Liver (tissue), 8 donors: ENCODE measurements at regions not wholly inside any gene's neighbourhood (a gene's known extent, or its start where the extent isn't known, plus 50 kb on each side); places are given as distances from the start of the nearest gene placed in this dataset.

Experiments
- DNase-seq: peaks from one replicate; pipeline ENCODE4 v3.0.0-alpha.2; 2017; ENCODE audit warnings: low spot score
- H3K27ac ChIP-seq, 2 donors: one replicate each; pipeline ENCODE4 v1.7.0; 2013; ENCODE audit warnings: inconsistent platforms in 2 of 2, low read length in 2 of 2, control low read depth in 1 of 2, low read depth in 1 of 2, mild to moderate bottlenecking in 1 of 2
- H3K27me3 ChIP-seq, 4 donors: one replicate each; pipeline versions ENCODE4 v1.6.1 to v1.7.0; 2013; ENCODE audit warnings: low read length in 3 of 4, inconsistent platforms in 1 of 4, mild to moderate bottlenecking in 1 of 4, moderate library complexity in 1 of 4; ENCODE audit not compliant: control insufficient read depth in 4 of 4, insufficient read depth in 4 of 4
- H3K36me3 ChIP-seq, 4 donors: one replicate each; pipeline versions ENCODE4 v1.6.1 to v1.7.0; 2013; ENCODE audit warnings: low read length in 3 of 4, mild to moderate bottlenecking in 3 of 4, low read depth in 1 of 4, moderate library complexity in 1 of 4; ENCODE audit not compliant: control insufficient read depth in 4 of 4, insufficient read depth in 3 of 4
- H3K4me1 ChIP-seq, 4 donors: one replicate each; pipeline versions ENCODE4 v1.6.1 to v1.7.0; 2013; ENCODE audit warnings: low read length in 3 of 4, mild to moderate bottlenecking in 3 of 4, moderate library complexity in 1 of 4; ENCODE audit not compliant: control insufficient read depth in 4 of 4, insufficient read depth in 4 of 4
- H3K4me3 ChIP-seq, 3 donors: one replicate each; pipeline versions ENCODE4 v1.6.1 to v1.7.0; 2013; ENCODE audit warnings: low read length in 3 of 3, control low read depth in 1 of 3, low read depth in 1 of 3, mild to moderate bottlenecking in 1 of 3
- H3K9ac ChIP-seq, 2 donors: one replicate each; pipeline ENCODE4 v1.7.0; 2013; ENCODE audit warnings: low read length in 2 of 2, mild to moderate bottlenecking in 2 of 2, moderate library complexity in 2 of 2, control low read depth in 1 of 2, low read depth in 1 of 2
- H3K9me3 ChIP-seq, 4 donors: one replicate each; pipeline versions ENCODE4 v1.6.1 to v1.7.0; 2013; ENCODE audit warnings: low read length in 3 of 4; ENCODE audit not compliant: control insufficient read depth in 4 of 4
- EGR1 ChIP-seq, 2 donors: IDR thresholded peaks; 2 replicates each; pipeline ENCODE4 v1.6.1; 2016 to 2018; ENCODE audit warnings: antibody characterized with exemption in 2 of 2, low read depth in 2 of 2
- FOXA1 ChIP-seq: IDR thresholded peaks from 2 replicates; pipeline ENCODE4 v1.6.1; 2016; ENCODE audit warnings: antibody characterized with exemption
- GABPA ChIP-seq, 2 donors: IDR thresholded peaks in 1 of 2; conservative IDR thresholded peaks in 1 of 2; 2 replicates each; pipeline ENCODE4 v1.6.1; 2016; ENCODE audit warnings: antibody characterized with exemption in 2 of 2, mild to moderate bottlenecking in 1 of 2, moderate library complexity in 1 of 2
- HNF4A ChIP-seq, 2 donors: conservative IDR thresholded peaks; 2 replicates each; pipeline ENCODE4 v1.6.1; 2016; ENCODE audit warnings: antibody characterized with exemption in 2 of 2, mild to moderate bottlenecking in 2 of 2
- HNF4G ChIP-seq: IDR thresholded peaks from 2 replicates; pipeline ENCODE4 v1.6.1; 2016; ENCODE audit warnings: antibody characterized with exemption
- NR2F2 ChIP-seq: IDR thresholded peaks from 2 replicates; pipeline ENCODE4 v1.6.1; 2016; ENCODE audit warnings: antibody characterized with exemption
- RXRA ChIP-seq, 2 donors: IDR thresholded peaks; 2 replicates each; pipeline ENCODE4 v1.6.1; 2017 to 2018; ENCODE audit warnings: antibody characterized with exemption in 2 of 2, mild to moderate bottlenecking in 1 of 2
- TAF1 ChIP-seq: conservative IDR thresholded peaks from 2 replicates; pipeline ENCODE4 v1.6.1; 2016; ENCODE audit warnings: antibody characterized with exemption, mild to moderate bottlenecking
- WGBS: extraction: QIAGEN DNeasy Blood & Tissue Kit; methylation state at CpG from one replicate; pipeline ENCODE4 v1.1.7; 2013; 5-methylcytosine and 5-hydroxymethylcytosine counted together
- TF ChIP-seq, protein P1 (sequence below): IDR thresholded peaks from 2 replicates; pipeline ENCODE4 v1.6.1; 2016; ENCODE audit warnings: antibody characterized with exemption
- TF ChIP-seq, protein P2 (sequence below): fragments of 150-350 bp; IDR thresholded peaks from 2 replicates; pipeline ENCODE4 v1.5.1; 2017; ENCODE audit warnings: improper control_type of control experiment, low read depth, low read length; ENCODE audit not compliant: missing input control
- TF ChIP-seq, protein P3 (sequence below): IDR thresholded peaks from 2 replicates; pipeline ENCODE4 v1.6.1; 2016; ENCODE audit warnings: antibody characterized with exemption
- TF ChIP-seq, protein P4 (sequence below): IDR thresholded peaks from 2 replicates; pipeline ENCODE4 v1.6.1; 2016; ENCODE audit warnings: antibody characterized with exemption, mild to moderate bottlenecking
- donor health status: healthy.
- donor health status: healthy.
- donor health status: healthy.
- donor health status: healthy.
- donor health status: healthy.

DNA sequence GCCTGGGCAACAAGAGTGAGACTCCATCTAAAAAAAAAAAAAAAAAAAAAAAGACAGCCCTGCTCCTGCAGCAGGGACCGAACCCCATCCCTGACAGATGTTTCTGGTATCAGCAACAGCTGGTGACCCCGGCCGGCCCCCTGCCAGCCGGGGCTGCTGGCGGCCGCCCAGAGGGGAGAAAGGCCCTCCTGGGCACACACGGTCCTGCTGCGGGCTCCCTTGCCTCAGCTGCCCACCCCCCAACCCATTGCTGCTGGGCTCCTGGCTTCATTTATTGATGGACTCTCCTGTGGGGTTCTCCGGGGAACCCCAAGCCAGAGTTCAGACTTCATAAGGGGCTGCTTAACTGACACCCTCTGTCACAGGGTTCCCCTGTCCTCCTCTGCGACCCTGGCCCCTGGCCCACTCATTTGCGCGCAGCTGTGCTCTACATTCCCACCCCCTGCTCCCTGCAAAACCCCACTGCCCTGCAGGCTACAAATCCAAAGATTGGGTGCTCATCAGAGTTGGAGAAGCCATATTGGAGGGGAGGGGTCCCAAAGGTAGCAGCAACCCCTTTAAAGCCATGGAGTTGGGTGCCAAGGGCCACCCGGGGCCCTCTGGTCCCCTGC lies 103.6 kb upstream of the RTL1 start:
- DNase-seq = no peak
- WGBS = 84% methylated on average over 13 of the region's 13 CpGs
- Histone ChIP-seq H3K36me3 (no peaks in the 10 kb centered on the region), H3K9ac (no peak overlapping the region), H3K27ac (no peak overlapping the region), H3K4me1 (no peaks in the 10 kb centered on the region), H3K27me3 (peaks cover 0 to 7% (median 0%) of the 10 kb centered on the region in 4 donors), H3K9me3 (peaks cover 0 to 2% (median 0%) of the 10 kb centered on the region in 4 donors), H3K4me3 (no peak overlapping the region)
- no peak for TF ChIP-seq TAF1
- TF ChIP-seq, protein P1, sequence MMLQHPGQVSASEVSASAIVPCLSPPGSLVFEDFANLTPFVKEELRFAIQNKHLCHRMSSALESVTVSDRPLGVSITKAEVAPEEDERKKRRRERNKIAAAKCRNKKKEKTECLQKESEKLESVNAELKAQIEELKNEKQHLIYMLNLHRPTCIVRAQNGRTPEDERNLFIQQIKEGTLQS = no peak

DNA sequence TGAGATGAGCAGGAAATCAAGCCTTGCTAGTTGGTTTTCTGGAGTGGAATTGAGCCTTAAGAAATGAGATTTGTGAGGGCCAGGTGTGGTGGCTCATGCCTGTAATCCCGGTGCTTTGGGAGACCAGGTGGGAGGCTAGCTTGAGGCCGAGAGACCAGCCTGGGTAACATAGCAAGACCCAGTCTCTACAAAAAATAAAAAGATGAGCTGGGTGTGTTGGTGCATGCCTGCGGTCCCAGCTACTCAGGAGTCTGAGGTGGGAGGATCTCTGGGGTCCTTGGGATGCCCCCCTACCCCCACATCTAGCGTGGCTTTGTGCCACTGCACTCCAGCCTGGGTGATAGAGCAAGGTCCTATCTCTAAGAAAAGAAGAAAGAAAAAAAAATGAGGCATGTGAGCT lies 104.2 kb upstream of the RTL1 start:
- TF ChIP-seq, protein P2, sequence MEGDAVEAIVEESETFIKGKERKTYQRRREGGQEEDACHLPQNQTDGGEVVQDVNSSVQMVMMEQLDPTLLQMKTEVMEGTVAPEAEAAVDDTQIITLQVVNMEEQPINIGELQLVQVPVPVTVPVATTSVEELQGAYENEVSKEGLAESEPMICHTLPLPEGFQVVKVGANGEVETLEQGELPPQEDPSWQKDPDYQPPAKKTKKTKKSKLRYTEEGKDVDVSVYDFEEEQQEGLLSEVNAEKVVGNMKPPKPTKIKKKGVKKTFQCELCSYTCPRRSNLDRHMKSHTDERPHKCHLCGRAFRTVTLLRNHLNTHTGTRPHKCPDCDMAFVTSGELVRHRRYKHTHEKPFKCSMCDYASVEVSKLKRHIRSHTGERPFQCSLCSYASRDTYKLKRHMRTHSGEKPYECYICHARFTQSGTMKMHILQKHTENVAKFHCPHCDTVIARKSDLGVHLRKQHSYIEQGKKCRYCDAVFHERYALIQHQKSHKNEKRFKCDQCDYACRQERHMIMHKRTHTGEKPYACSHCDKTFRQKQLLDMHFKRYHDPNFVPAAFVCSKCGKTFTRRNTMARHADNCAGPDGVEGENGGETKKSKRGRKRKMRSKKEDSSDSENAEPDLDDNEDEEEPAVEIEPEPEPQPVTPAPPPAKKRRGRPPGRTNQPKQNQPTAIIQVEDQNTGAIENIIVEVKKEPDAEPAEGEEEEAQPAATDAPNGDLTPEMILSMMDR = no peak
- TF ChIP-seq NR2F2 (no peak), HNF4A (conservative IDR thresholded peaks at IDR 0.05) (no peak), HNF4G (no peak), EGR1 (IDR thresholded peaks at IDR 0.05; ENCODE audit: low read depth in 2 of 2) (no peak), RXRA (IDR thresholded peaks at IDR 0.05) (no peak), TAF1 (no peak), GABPA (IDR thresholded peaks at IDR 0.05 in 1 of 2, conservative IDR thresholded peaks at IDR 0.05 in 1 of 2) (no peak), FOXA1 (no peak)
- TF ChIP-seq, protein P3, sequence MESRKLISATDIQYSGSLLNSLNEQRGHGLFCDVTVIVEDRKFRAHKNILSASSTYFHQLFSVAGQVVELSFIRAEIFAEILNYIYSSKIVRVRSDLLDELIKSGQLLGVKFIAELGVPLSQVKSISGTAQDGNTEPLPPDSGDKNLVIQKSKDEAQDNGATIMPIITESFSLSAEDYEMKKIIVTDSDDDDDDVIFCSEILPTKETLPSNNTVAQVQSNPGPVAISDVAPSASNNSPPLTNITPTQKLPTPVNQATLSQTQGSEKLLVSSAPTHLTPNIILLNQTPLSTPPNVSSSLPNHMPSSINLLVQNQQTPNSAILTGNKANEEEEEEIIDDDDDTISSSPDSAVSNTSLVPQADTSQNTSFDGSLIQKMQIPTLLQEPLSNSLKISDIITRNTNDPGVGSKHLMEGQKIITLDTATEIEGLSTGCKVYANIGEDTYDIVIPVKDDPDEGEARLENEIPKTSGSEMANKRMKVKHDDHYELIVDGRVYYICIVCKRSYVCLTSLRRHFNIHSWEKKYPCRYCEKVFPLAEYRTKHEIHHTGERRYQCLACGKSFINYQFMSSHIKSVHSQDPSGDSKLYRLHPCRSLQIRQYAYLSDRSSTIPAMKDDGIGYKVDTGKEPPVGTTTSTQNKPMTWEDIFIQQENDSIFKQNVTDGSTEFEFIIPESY = no peak
- TF ChIP-seq, protein P1 = no peak
- TF ChIP-seq, protein P4, sequence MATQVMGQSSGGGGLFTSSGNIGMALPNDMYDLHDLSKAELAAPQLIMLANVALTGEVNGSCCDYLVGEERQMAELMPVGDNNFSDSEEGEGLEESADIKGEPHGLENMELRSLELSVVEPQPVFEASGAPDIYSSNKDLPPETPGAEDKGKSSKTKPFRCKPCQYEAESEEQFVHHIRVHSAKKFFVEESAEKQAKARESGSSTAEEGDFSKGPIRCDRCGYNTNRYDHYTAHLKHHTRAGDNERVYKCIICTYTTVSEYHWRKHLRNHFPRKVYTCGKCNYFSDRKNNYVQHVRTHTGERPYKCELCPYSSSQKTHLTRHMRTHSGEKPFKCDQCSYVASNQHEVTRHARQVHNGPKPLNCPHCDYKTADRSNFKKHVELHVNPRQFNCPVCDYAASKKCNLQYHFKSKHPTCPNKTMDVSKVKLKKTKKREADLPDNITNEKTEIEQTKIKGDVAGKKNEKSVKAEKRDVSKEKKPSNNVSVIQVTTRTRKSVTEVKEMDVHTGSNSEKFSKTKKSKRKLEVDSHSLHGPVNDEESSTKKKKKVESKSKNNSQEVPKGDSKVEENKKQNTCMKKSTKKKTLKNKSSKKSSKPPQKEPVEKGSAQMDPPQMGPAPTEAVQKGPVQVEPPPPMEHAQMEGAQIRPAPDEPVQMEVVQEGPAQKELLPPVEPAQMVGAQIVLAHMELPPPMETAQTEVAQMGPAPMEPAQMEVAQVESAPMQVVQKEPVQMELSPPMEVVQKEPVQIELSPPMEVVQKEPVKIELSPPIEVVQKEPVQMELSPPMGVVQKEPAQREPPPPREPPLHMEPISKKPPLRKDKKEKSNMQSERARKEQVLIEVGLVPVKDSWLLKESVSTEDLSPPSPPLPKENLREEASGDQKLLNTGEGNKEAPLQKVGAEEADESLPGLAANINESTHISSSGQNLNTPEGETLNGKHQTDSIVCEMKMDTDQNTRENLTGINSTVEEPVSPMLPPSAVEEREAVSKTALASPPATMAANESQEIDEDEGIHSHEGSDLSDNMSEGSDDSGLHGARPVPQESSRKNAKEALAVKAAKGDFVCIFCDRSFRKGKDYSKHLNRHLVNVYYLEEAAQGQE = no peak
- peaks cover 0 to 7% (median 0%) of the 10 kb centered on the region in 4 donors for H3K27me3 ChIP-seq

More for the DNA sequence above, 104.2 kb upstream of the RTL1 start:
- Histone ChIP-seq H3K4me1 (no peaks in the 10 kb centered on the region), H3K36me3 (no peaks in the 10 kb centered on the region), H3K4me3 (no peak overlapping the region), H3K27ac (no peak overlapping the region), H3K9me3 (peaks cover 0 to 3% (median 2%) of the 10 kb centered on the region in 4 donors), H3K9ac (no peak overlapping the region)
- no peak for DNase-seq
- WGBS = 86% methylated on average over 4 of the region's 4 CpGs
